ENCODE measurements at regions not wholly inside any gene's neighbourhood (a gene's known extent, or its start where the extent isn't known, plus 50 kb on each side); places are given as distances from the start of the nearest gene placed in this dataset.

GRCh38 chr10:117783698-117784395 is 241.3 kb downstream of the EMX2 start:
- no peak for DNase-seq (ENCODE audit: low read depth)
- TF ChIP-seq, protein P1, sequence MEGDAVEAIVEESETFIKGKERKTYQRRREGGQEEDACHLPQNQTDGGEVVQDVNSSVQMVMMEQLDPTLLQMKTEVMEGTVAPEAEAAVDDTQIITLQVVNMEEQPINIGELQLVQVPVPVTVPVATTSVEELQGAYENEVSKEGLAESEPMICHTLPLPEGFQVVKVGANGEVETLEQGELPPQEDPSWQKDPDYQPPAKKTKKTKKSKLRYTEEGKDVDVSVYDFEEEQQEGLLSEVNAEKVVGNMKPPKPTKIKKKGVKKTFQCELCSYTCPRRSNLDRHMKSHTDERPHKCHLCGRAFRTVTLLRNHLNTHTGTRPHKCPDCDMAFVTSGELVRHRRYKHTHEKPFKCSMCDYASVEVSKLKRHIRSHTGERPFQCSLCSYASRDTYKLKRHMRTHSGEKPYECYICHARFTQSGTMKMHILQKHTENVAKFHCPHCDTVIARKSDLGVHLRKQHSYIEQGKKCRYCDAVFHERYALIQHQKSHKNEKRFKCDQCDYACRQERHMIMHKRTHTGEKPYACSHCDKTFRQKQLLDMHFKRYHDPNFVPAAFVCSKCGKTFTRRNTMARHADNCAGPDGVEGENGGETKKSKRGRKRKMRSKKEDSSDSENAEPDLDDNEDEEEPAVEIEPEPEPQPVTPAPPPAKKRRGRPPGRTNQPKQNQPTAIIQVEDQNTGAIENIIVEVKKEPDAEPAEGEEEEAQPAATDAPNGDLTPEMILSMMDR (IDR thresholded peaks at IDR 0.05; ENCODE audit: control insufficient read depth, extremely low read depth, insufficient read depth): no peak
- H3K4me3 ChIP-seq (ENCODE audit: low read depth, low read length): no peak overlapping the region

DNA sequence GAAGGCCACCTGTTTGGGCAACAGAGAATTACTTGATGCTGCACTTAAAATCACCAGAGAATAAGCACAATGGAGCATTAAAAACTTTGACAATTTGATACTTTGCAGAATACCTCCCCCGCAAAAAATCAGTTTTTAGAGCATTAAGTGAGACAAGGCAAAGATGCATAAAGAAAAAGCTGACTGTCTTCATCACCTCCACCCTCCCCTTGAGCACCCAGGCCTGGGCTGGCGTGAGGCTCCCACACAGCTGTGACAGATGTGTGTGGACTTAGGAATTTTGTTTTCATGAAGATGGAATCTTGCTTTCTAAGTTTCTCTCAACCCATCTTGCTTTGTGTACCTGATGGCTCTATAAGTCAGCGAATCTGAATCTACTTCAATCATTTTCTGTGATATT is 242.2 kb downstream of the EMX2 start:
- TF ChIP-seq, protein P1 (IDR thresholded peaks at IDR 0.05; ENCODE audit: control insufficient read depth, extremely low read depth, insufficient read depth): no peak
- DNase-seq (ENCODE audit: low read depth): no peak
- no peak overlapping the region for H3K4me3 ChIP-seq (ENCODE audit: low read depth, low read length)

GRCh38 chr10:117788911-117789310 is 246.4 kb downstream of the EMX2 start:
- DNase-seq (ENCODE audit: low read depth): no peak
- TF ChIP-seq, protein P1 (IDR thresholded peaks at IDR 0.05; ENCODE audit: control insufficient read depth, extremely low read depth, insufficient read depth): no peak
- no peak overlapping the region for H3K4me3 ChIP-seq (ENCODE audit: low read depth, low read length)

GRCh38 chr10:117790179-117790578 is 247.6 kb downstream of the EMX2 start:
- H3K4me3 ChIP-seq (ENCODE audit: low read depth, low read length): no peak overlapping the region
- no peak for DNase-seq (ENCODE audit: low read depth)
- TF ChIP-seq, protein P1 (IDR thresholded peaks at IDR 0.05; ENCODE audit: control insufficient read depth, extremely low read depth, insufficient read depth): no peak

DNA sequence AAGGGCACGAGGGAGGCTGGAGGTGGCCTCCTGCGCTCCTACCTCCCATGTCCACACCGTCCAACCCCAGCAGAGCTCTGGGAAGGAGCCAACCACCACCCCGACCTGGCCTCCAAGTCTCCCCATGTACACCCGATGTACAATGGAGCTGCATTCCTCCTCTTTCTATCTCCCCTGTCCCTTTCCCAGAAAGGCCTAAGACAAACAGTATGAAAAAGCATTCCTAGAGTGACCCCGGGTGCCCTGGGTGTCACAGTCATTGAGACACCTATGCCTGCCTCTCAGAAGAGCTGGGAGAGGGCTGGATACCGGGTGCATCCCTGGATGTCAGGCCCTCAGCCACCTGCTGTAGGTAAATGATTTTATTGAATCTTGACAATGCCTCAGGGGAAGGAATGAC is 248.1 kb downstream of the EMX2 start:
- DNase-seq (ENCODE audit: low read depth): no peak
- TF ChIP-seq, protein P1 (IDR thresholded peaks at IDR 0.05; ENCODE audit: control insufficient read depth, extremely low read depth, insufficient read depth): no peak
- no peak overlapping the region for H3K4me3 ChIP-seq (ENCODE audit: low read depth, low read length)

GRCh38 chr10:117792214-117792613 is 249.7 kb downstream of the EMX2 start:
- no peak overlapping the region for H3K4me3 ChIP-seq (ENCODE audit: low read depth, low read length)
- no peak for DNase-seq (ENCODE audit: low read depth)
- TF ChIP-seq, protein P1 (IDR thresholded peaks at IDR 0.05; ENCODE audit: control insufficient read depth, extremely low read depth, insufficient read depth): no peak
